H1 (cell line): ENCODE measurements at regions not wholly inside any gene's neighbourhood (a gene's known extent, or its start where the extent isn't known, plus 50 kb on each side); places are given as distances from the start of the nearest gene placed in this dataset.

ENCODE experiments used
- CTCF ChIA-PET: fragments of 300-600 bp; sonication (Branson Sonifier 250); formaldehyde crosslinking; loops from one replicate; lab custom pipeline; 2021; ENCODE audit not compliant: partially characterized antibody; lab: Charles Lee
- POLR2A ChIA-PET: fragments of 300-600 bp; sonication (Branson Sonifier 250); formaldehyde crosslinking; loops from one replicate; lab custom pipeline; 2021; ENCODE audit warnings: inconsistent platforms; ENCODE audit not compliant: partially characterized antibody; lab: Charles Lee
- DNase-seq, 2 experiments: peaks; one replicate each; pipeline versions ENCODE4 v3.0.0 to v3.0.0-alpha.2; 2010 to 2022; ENCODE audit warnings: low spot score in 2 of 2, low read depth in 1 of 2, mixed read lengths in 1 of 2
- FAIRE-seq: peaks from 2 replicates; lab custom pipeline; 2011; peaks lifted over from hg19 to GRCh38; lab: Jason Lieb, UNC
- H2AFZ ChIP-seq: 2 replicates; pipeline ENCODE4 v1.8.1; 2012; ENCODE audit warnings: low read length, inconsistent platforms
- H2AK5ac ChIP-seq: 2 replicates; pipeline ENCODE4 v1.6.1; 2013; ENCODE audit warnings: low read depth, low read length
- H2BK120ac ChIP-seq: replicated peaks from 2 replicates; pipeline ENCODE3; 2013; ENCODE audit warnings: low read depth, low read length, inconsistent platforms
- H2BK12ac ChIP-seq: 2 replicates; pipeline ENCODE4 v1.6.1; 2013; ENCODE audit warnings: low read depth, low read length
- H2BK15ac ChIP-seq: 2 replicates; pipeline ENCODE4 v1.6.1; 2013; ENCODE audit warnings: low read length
- H2BK20ac ChIP-seq: 2 replicates; pipeline ENCODE4 v1.6.1; 2013; ENCODE audit warnings: low read length
- H2BK5ac ChIP-seq: 2 replicates; pipeline ENCODE4 v1.6.1; 2013; ENCODE audit warnings: low read depth, low read length
- H3K14ac ChIP-seq: 2 replicates; pipeline ENCODE4 v1.6.1; 2013; ENCODE audit warnings: inconsistent platforms; ENCODE audit not compliant: insufficient read length
- H3K18ac ChIP-seq: 2 replicates; pipeline ENCODE4 v1.6.1; 2013; ENCODE audit warnings: low read length; ENCODE audit errors: extremely low read depth
- H3K23ac ChIP-seq: 2 replicates; pipeline ENCODE4 v1.6.1; 2013; ENCODE audit warnings: inconsistent platforms; ENCODE audit not compliant: insufficient read length
- H3K23me2 ChIP-seq: 2 replicates; pipeline ENCODE4 v1.6.1; 2013; ENCODE audit warnings: low read depth, low read length
- H3K27ac ChIP-seq: 2 replicates; pipeline ENCODE4 v1.6.1; 2011; ENCODE audit warnings: low read depth, low read length, inconsistent platforms
- H3K27me3 ChIP-seq, 4 experiments: replicated peaks in 1 of 4; 1 replicate in 1 of 4; 2 replicates in 3 of 4; pipeline versions ENCODE4 v1.6.1 to v1.8.1; 2011 to 2013; ENCODE audit warnings: low read length in 3 of 4, mild to moderate bottlenecking in 3 of 4, inconsistent platforms in 2 of 4, mixed read lengths in 2 of 4, moderate library complexity in 1 of 4; ENCODE audit not compliant: control insufficient read depth in 3 of 4, insufficient read depth in 3 of 4; ENCODE audit errors: extremely low read depth in 1 of 4
- H3K36me3 ChIP-seq, 4 experiments: 2 replicates each; pipeline versions ENCODE4 v1.6.1 to v1.8.1; 2011 to 2013; ENCODE audit warnings: mild to moderate bottlenecking in 4 of 4, low read length in 3 of 4, moderate library complexity in 2 of 4, control low read depth in 1 of 4, inconsistent platforms in 1 of 4; ENCODE audit not compliant: insufficient read depth in 4 of 4, control insufficient read depth in 2 of 4
- H3K4ac ChIP-seq: replicated peaks from 2 replicates; pipeline ENCODE3; 2013; ENCODE audit warnings: low read length, low read depth, mixed read lengths, inconsistent platforms; ENCODE audit not compliant: insufficient read length
- H3K4me1 ChIP-seq, 4 experiments: replicated peaks in 1 of 4; 1 replicate in 1 of 4; 2 replicates in 3 of 4; pipeline versions ENCODE4 v1.6.1 to v1.8.1; 2011 to 2013; ENCODE audit warnings: low read length in 3 of 4, inconsistent platforms in 2 of 4, mixed read lengths in 1 of 4; ENCODE audit not compliant: insufficient read depth in 4 of 4, control insufficient read depth in 3 of 4
- H3K4me2 ChIP-seq, 2 experiments: 2 replicates each; pipeline versions ENCODE4 v1.6.1 to v1.8.1; 2011 to 2013; ENCODE audit warnings: low read depth in 2 of 2, low read length in 2 of 2, control low read depth in 1 of 2, inconsistent platforms in 1 of 2, mild to moderate bottlenecking in 1 of 2; ENCODE audit not compliant: insufficient read depth in 1 of 2
- H3K4me3 ChIP-seq, 4 experiments: fragments of 200-600, 300-600 bp in 1 of 4; sonication (generic), shearing (Covaris generic), sonication (Bioruptor Twin) in 1 of 4; 2 replicates each; pipeline versions ENCODE4 v1.5.1 to v1.8.1; 2011 to 2016; ENCODE audit warnings: low read length in 4 of 4, low read depth in 3 of 4, control low read depth in 2 of 4, inconsistent platforms in 2 of 4, mild to moderate bottlenecking in 2 of 4, mixed read lengths in 1 of 4, moderate library complexity in 1 of 4; ENCODE audit not compliant: insufficient read depth in 2 of 4; ENCODE audit errors: extremely low read depth in 1 of 4
- H3K56ac ChIP-seq: replicated peaks from 2 replicates; pipeline ENCODE3; 2013; ENCODE audit warnings: low read depth, mild to moderate bottlenecking, mixed read lengths, low read length, inconsistent platforms; ENCODE audit not compliant: insufficient read length
- H3K79me1 ChIP-seq: 2 replicates; pipeline ENCODE4 v1.6.1; 2013; ENCODE audit warnings: low read depth, low read length, control low read depth
- H3K79me2 ChIP-seq, 2 experiments: 2 replicates each; pipeline versions ENCODE4 v1.6.1 to v1.8.1; 2012 to 2013; ENCODE audit warnings: low read length in 2 of 2, mild to moderate bottlenecking in 2 of 2, inconsistent platforms in 1 of 2; ENCODE audit not compliant: insufficient read depth in 2 of 2, control insufficient read depth in 1 of 2
- H3K9ac ChIP-seq, 4 experiments: replicated peaks in 1 of 4; 1 replicate in 1 of 4; 2 replicates in 3 of 4; pipeline versions ENCODE4 v1.6.1 to v1.8.1; 2011 to 2013; ENCODE audit warnings: low read depth in 3 of 4, low read length in 3 of 4, control low read depth in 2 of 4, mild to moderate bottlenecking in 2 of 4, moderate library complexity in 2 of 4, inconsistent platforms in 1 of 4; ENCODE audit errors: extremely low read depth in 1 of 4
- H3K9me3 ChIP-seq, 2 experiments: 2 replicates each; pipeline versions ENCODE4 v1.6.1 to v1.8.1; 2012 to 2013; ENCODE audit warnings: mild to moderate bottlenecking in 2 of 2, moderate library complexity in 2 of 2, control low read depth in 1 of 2, inconsistent platforms in 1 of 2, low read depth in 1 of 2, low read length in 1 of 2, mixed read lengths in 1 of 2; ENCODE audit not compliant: insufficient read depth in 2 of 2
- H4K20me1 ChIP-seq, 2 experiments: replicated peaks in 1 of 2; 2 replicates each; pipeline versions ENCODE3 to v1.8.1; 2011 to 2013; ENCODE audit warnings: inconsistent platforms in 2 of 2, low read length in 2 of 2, mild to moderate bottlenecking in 1 of 2; ENCODE audit not compliant: insufficient read depth in 2 of 2, control insufficient read depth in 1 of 2
- H4K5ac ChIP-seq: 2 replicates; pipeline ENCODE4 v1.6.1; 2013; ENCODE audit warnings: low read length, low read depth, mixed read lengths, inconsistent platforms; ENCODE audit not compliant: insufficient read length
- H4K8ac ChIP-seq: 2 replicates; pipeline ENCODE4 v1.8.0; 2013; ENCODE audit warnings: mild to moderate bottlenecking, moderate library complexity, low read length, inconsistent platforms; ENCODE audit not compliant: insufficient read depth; ENCODE audit errors: extremely low read depth
- H4K91ac ChIP-seq: replicated peaks from 2 replicates; pipeline ENCODE3; 2013; ENCODE audit warnings: low read length, mixed read lengths, inconsistent platforms; ENCODE audit not compliant: insufficient read length
- ASH2L ChIP-seq: fragments of 200-600, 300-600 bp; sonication (generic); IDR thresholded peaks from one replicate; pipeline ENCODE4 v1.7.1; 2017; ENCODE audit warnings: low read length
- NANOG ChIP-seq: IDR thresholded peaks from 2 replicates; pipeline ENCODE4 v1.6.1; 2011; ENCODE audit warnings: low read length, low read depth, mild to moderate bottlenecking, inconsistent platforms; ENCODE audit not compliant: insufficient read depth, poor library complexity, severe bottlenecking
- POU5F1 ChIP-seq: IDR thresholded peaks from 2 replicates; pipeline ENCODE4 v1.6.1; 2011; ENCODE audit warnings: low read depth, mild to moderate bottlenecking, low read length, moderate library complexity
- RNF2 ChIP-seq: fragments of 200-900, 300-1000 bp; sonication (generic); IDR thresholded peaks from 2 replicates; pipeline ENCODE4 v1.7.1; 2016; ENCODE audit warnings: borderline replicate concordance, low read depth, mild to moderate bottlenecking, antibody characterized with exemption, low read length; ENCODE audit not compliant: poor library complexity, severe bottlenecking; ENCODE audit errors: missing control alignments
- SAP30 ChIP-seq: fragments of 300-600 bp; sonication (generic); IDR thresholded peaks from 2 replicates; pipeline ENCODE4 v1.7.1; 2012; ENCODE audit warnings: low read length, moderate library complexity, mild to moderate bottlenecking, inconsistent platforms; ENCODE audit not compliant: insufficient read depth, insufficient replicate concordance
- TEAD4 ChIP-seq: IDR thresholded peaks from 2 replicates; pipeline ENCODE4 v1.6.1; 2012; ENCODE audit warnings: low read depth, low read length, inconsistent platforms, mixed read lengths
- ZNF274 ChIP-seq: IDR thresholded peaks from 2 replicates; pipeline ENCODE4 v1.7.0; 2012; ENCODE audit warnings: low read length, borderline replicate concordance; ENCODE audit errors: extremely low read depth
- WGBS, 2 experiments: shearing (Covaris generic) in 1 of 2; methylation state at CpG; one replicate each; pipeline versions ENCODE4 v1.1.6 to v1.1.7; 2013 to 2015; ENCODE audit warnings: low lambda C conversion rate in 2 of 2, mixed read lengths in 2 of 2, inconsistent platforms in 1 of 2, low coverage in 1 of 2, missing lambda C conversion rate in 1 of 2; ENCODE audit not compliant: insufficient replicate concordance in 2 of 2, insufficient coverage in 1 of 2, insufficient read length in 1 of 2; ENCODE audit errors: extremely low coverage in 1 of 2, missing lambda C conversion rate in 1 of 2; 5-methylcytosine and 5-hydroxymethylcytosine counted together

GRCh38 chr2:230650585-230651137 lies 62.0 kb upstream of the CAB39 start:
- Histone ChIP-seq H4K20me1 (no peaks in the 10 kb centered on the region), H3K4me1 (peaks cover 0 to 5% (median under 1%) of the 10 kb centered on the region in 4 experiments; a peak in 2 of 7 replicates), H4K8ac (no peak overlapping the region), H3K23me2 (no peaks in the 10 kb centered on the region), H2BK15ac (0 out of 2 replicates have a peak overlapping the region, but pooled peaks have one; percentile 46), H3K79me1 (no peaks in the 10 kb centered on the region), H3K27ac (no peak overlapping the region), H4K91ac (peak overlapping the region; percentile 49), H3K18ac (no peak overlapping the region), H2BK12ac (no peak overlapping the region), H3K4me3 (no peak overlapping the region), H3K9me3 (no peaks in the 10 kb centered on the region), H2BK5ac (no peak overlapping the region), H2BK20ac (no peak overlapping the region), H3K4ac (no peak overlapping the region), H2AK5ac (no peak overlapping the region), H3K36me3 (no peaks in the 10 kb centered on the region), H3K79me2 (no peaks in the 10 kb centered on the region), H3K27me3 (no peaks in the 10 kb centered on the region), H2AFZ (no peak overlapping the region), H4K5ac (no peak overlapping the region), H3K56ac (no peak overlapping the region), H2BK120ac (no peak overlapping the region), H3K14ac (no peak overlapping the region), H3K4me2 (no peak overlapping the region), H3K23ac (no peak overlapping the region), H3K9ac (no peak overlapping the region)
- WGBS, 2 experiments, result 89% methylated on average over 7 of the region's 7 CpGs; no CpG with 5 or more reads in 1 of the 2 experiments
- ChIA-PET POLR2A (no interaction called here), CTCF (interaction anchor here (0.6 kb wide), 1 partner anchor 31 kb away, joined by 3 read pairs; no protein-coding TSS in a partner anchor)
- TF ChIP-seq RNF2 (no peak), SAP30 (no peak), NANOG (no peak), TEAD4 (no peak), ZNF274 (no peak), ASH2L (no peak), POU5F1 (no peak)
- FAIRE-seq (no peak), DNase-seq (no peak)
